ENCODE measurements at regions not wholly inside any gene's neighbourhood (a gene's known extent, or its start where the extent isn't known, plus 50 kb on each side); places are given as distances from the start of the nearest gene placed in this dataset.
"Not testable (repeated sequence)": the region's sequence is repeated elsewhere in the genome, so short reads cannot be mapped to it uniquely, and the experiment has no call there.

DNA sequence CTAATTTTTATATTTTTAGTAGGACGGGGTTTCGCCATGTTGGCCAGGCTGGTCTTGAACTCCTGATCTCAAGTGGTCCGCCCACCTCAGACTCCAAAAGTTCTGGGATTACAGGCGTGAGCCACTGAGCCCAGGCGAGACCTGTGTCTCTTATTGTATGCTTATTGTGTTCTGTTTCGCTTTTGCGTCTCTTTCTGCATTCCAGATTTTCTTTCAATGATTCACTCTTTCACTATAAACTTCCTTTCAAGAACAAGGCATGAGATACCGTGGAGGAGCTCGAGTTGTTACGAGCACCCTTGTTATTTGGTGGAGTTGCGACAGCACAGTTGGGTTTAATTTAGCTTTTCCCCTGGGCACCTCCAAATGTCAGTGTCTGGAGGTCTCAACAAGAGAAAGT, 366.7 kb upstream of the FAT1 start:
- DNase-seq (ENCODE audit: low read depth in 1 of 2, low spot score in 1 of 2), result no peak
- in situ Hi-C loops (cut with HindIII; ENCODE audit: low pct_unique_long_range_greater_than_20kb, low sequenced_read_pairs), result no loop called here
- no peak for TF ChIP-seq JUND (IDR thresholded peaks at IDR 0.05; ENCODE audit: low read depth)

DNA sequence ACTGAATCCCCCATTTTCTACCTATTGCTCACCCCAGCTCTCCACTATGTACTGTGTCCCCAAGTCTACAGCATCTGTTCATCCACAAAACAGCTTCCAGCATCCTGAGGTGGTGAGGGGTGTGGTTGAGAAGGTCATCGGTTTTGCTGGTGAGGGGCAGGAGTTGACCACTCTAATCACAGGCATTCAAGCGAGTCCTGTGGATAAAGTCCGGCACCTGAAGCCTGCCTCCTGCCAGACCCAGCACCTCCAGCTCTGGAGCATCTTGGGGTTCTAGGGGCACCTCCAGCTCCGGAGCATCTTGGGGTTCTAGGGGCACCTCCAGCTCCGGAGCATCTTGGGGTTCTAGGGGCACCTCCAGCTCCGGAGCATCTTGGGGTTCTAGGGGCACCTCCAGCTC, 367.2 kb upstream of the FAT1 start:
- DNase-seq (ENCODE audit: low read depth in 1 of 2, low spot score in 1 of 2); in situ Hi-C loops (cut with HindIII; ENCODE audit: low pct_unique_long_range_greater_than_20kb, low sequenced_read_pairs): not testable (repeated sequence)

DNA sequence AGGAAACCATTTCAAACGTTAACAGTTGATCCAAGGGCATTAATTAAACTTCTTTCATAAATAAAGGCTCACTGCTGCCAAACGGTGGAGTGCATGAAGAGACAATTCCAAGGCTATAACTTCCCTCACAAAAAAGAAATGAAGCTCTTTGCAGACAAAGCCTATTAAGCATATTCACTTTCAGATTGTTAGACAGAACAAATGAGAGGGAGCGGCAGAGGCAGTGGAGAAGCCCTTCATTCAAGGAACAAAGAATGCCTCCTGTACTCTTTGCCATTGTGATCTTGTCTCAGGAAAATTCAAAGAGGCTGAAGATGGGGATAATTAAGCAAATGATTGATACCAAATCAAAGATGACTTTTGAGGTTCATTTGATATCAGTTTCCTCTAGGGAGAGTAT, 370.5 kb upstream of the FAT1 start:
- in situ Hi-C loops (cut with HindIII; ENCODE audit: low pct_unique_long_range_greater_than_20kb, low sequenced_read_pairs), result no loop called here
- no peak for DNase-seq (ENCODE audit: low read depth in 1 of 2, low spot score in 1 of 2)
- no peak for TF ChIP-seq JUND (IDR thresholded peaks at IDR 0.05; ENCODE audit: low read depth)

DNA sequence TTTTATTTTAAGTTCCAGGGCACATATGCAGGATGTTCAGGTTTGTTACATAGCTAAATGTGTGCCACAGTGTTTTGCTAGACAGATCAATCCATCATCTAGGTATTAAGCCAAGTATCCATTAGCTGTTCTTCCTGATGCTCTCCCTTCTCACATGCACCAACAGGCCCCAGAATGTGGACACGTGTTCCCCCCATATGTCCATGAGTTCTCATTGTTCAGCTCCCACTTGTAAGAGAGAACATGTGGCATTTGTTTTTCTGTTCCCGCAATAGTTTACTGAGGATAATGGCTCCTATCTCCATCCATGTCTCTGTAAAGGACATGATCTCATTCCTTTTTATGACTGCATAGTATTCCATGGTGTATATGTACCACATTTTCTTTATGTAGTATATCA, 374.8 kb upstream of the FAT1 start:
- in situ Hi-C loops (cut with HindIII; ENCODE audit: low pct_unique_long_range_greater_than_20kb, low sequenced_read_pairs), result no loop called here
- no peak for DNase-seq (ENCODE audit: low read depth in 1 of 2, low spot score in 1 of 2)
- TF ChIP-seq JUND (IDR thresholded peaks at IDR 0.05; ENCODE audit: low read depth), result no peak

DNA sequence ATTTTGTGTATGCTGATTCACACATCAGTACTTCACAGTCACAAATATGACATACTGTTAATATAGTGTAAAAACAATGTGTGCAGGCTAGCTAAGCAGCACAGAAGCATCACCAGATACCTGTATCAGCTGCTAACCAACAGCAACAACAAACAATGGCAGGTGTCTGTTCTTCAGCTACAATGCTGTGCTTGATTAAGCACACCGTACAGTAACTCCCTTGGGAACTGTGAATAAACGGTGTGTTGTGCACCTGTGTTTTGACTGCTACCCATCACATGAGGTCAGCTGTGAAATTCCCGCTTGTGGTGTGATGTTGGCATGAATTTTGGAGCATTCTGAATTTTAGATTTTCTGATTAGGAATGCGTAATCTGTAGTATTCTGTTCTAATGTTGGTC, 379.7 kb upstream of the FAT1 start:
- in situ Hi-C loops (cut with HindIII; ENCODE audit: low pct_unique_long_range_greater_than_20kb, low sequenced_read_pairs), result no loop called here
- TF ChIP-seq JUND (IDR thresholded peaks at IDR 0.05; ENCODE audit: low read depth), result no peak
- DNase-seq (ENCODE audit: low read depth in 1 of 2, low spot score in 1 of 2), result no peak

DNA sequence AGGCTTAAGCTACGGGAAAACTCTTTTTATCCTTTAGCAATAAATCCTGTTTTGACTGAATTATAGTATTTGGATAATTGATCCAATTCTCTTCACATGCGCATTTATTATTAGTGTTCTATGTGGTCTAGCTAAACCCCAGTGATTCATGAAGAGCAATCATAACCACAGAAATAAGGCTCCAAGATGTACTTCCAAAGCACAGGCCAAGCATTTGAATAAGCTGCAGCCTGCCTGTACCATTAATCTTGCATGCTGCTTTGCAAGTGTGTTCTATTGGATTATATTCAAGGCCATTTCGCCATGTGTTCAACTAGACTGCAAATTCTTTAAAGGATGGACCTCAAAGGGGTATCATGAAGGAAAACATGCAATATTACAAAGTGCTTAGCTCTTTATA, 385.2 kb upstream of the FAT1 start:
- DNase-seq (ENCODE audit: low read depth in 1 of 2, low spot score in 1 of 2), result no peak
- TF ChIP-seq JUND (IDR thresholded peaks at IDR 0.05; ENCODE audit: low read depth), result no peak
- in situ Hi-C loops (cut with HindIII; ENCODE audit: low pct_unique_long_range_greater_than_20kb, low sequenced_read_pairs), result no loop called here

DNA sequence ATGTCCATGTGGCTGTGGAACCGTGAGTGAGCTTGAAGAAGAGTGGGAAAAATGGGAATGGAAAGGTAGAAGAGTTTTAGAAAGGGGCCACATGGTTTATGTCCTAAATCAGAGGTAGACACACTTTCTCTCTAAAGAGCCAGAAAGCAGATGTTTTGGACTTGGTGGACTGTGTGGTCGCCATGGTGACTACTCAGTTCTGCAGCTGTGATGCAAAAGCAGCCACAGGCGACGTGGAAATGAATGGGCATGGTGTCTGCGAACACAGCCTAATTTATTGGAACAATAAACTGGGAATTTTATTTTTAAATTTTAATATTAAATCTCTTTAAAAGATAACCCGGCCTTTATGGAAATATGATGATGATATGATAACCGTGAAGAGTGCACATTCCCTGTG, 386.0 kb upstream of the FAT1 start:
- no peak for DNase-seq (ENCODE audit: low read depth in 1 of 2, low spot score in 1 of 2)
- no peak for TF ChIP-seq JUND (IDR thresholded peaks at IDR 0.05; ENCODE audit: low read depth)
- in situ Hi-C loops (cut with HindIII; ENCODE audit: low pct_unique_long_range_greater_than_20kb, low sequenced_read_pairs), result no loop called here

DNA sequence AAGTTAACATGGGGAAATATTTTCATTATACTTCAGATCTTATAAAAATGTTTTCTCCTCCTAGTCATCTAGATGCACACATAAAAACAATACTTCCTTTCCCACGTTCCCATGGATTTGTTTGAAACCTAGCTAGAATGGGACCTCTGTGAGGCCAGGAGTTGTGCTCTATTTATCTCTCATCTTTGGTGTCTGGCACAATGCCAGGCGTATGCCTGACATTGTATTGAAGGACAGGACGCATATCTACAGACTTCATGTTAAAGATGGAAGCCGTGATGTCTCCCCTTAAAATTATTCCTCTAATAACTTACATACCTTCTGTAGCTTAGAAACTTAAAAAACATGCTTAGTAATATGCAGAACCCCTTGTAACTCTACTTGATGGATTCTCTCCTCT, 394.5 kb upstream of the FAT1 start:
- TF ChIP-seq JUND (IDR thresholded peaks at IDR 0.05; ENCODE audit: low read depth), result no peak
- no peak for DNase-seq (ENCODE audit: low read depth in 1 of 2, low spot score in 1 of 2)
- in situ Hi-C loops (cut with HindIII; ENCODE audit: low pct_unique_long_range_greater_than_20kb, low sequenced_read_pairs), result no loop called here

DNA sequence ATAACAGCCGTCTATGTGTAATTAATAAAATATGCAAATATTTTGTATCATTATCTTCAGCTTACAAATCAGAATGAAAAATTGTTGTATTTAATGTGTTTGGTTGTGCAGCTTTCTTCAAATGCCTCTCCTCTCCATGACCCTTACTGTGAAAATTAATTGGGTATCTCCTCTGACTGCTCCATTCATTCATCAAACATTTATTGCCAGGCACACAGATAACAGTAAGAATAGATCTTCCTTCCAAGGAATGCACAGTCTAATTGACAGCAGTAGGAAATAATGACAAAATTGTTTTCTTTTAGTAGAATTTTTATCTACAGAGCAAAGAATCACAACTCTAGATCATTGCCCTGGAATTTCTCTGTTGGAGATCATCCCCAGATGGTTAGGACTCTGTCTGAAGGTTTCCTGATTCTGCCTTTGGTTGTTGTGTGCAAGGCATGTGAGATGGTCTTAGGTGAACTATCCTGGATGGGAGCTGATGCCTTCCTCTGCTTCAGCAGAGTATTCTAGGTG, 395.0 kb upstream of the FAT1 start:
- TF ChIP-seq JUND (IDR thresholded peaks at IDR 0.05; ENCODE audit: low read depth), result no peak
- in situ Hi-C loops (cut with HindIII; ENCODE audit: low pct_unique_long_range_greater_than_20kb, low sequenced_read_pairs), result no loop called here
- DNase-seq (ENCODE audit: low read depth in 1 of 2, low spot score in 1 of 2), result no peak

DNA sequence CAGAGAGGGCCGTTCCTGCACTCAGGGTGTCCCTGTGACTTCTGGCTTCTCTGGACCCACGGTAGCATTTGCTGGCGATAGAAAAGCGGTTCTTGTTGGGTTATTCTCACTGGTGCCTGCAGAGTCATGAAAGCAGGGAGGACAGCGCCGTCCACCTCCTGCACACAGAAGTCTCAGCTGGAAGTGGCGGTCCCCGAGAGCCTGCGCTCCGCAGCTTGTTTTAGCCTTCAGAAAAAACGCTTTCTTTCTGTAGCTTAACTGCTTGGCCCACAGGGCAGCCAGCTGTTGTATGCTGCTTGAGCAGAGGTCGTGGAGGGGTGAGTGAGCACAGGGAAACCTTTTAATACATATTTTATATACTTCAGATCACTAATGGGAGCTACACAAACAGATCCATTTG, 400.7 kb upstream of the FAT1 start:
- no peak for TF ChIP-seq JUND (IDR thresholded peaks at IDR 0.05; ENCODE audit: low read depth)
- no peak for DNase-seq (ENCODE audit: low read depth in 1 of 2, low spot score in 1 of 2)
- in situ Hi-C loops (cut with HindIII; ENCODE audit: low pct_unique_long_range_greater_than_20kb, low sequenced_read_pairs), result no loop called here

DNA sequence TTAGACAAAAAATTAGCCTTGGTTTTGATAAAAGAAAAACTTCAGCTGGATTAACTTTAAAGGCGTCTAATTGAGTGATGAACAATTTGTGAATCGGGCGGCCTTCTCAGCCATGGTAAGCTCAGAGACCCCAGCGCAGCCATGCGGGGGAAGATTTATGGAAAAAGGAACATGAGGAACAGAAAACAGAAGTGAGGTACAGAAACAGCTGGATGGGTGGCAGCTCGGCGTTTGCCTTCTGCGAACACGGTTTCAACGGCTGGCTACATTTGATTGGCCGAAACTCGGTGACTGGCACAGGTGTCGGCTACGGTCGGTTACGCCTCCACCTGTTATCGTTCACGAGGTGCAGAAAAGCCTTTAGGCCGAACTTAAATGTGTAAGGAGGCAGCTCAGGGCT, 401.4 kb upstream of the FAT1 start:
- in situ Hi-C loops (cut with HindIII; ENCODE audit: low pct_unique_long_range_greater_than_20kb, low sequenced_read_pairs), result no loop called here
- DNase-seq (ENCODE audit: low read depth in 1 of 2, low spot score in 1 of 2), result no peak
- no peak for TF ChIP-seq JUND (IDR thresholded peaks at IDR 0.05; ENCODE audit: low read depth)

DNA sequence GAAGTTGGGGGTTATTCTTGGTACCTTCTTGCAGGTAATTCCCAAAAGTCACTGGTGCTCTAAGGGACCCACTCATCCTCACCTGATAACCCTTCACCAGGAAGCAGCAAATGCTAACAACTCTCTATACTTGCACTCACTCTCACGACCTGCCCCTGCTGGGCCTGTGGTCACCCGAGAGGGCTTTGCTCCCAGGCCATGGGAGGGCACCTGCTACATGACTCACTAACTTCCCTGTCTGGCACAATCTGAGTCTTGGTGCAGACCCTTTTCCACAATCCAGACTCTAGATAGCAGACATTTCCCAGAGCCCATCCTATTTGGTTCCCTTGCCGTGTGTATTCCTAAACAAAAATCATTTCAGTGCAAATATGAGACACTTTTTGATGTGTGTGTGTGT, 403.8 kb upstream of the FAT1 start:
- in situ Hi-C loops (cut with HindIII; ENCODE audit: low pct_unique_long_range_greater_than_20kb, low sequenced_read_pairs), result no loop called here
- DNase-seq (ENCODE audit: low read depth in 1 of 2, low spot score in 1 of 2), result no peak
- TF ChIP-seq JUND (IDR thresholded peaks at IDR 0.05; ENCODE audit: low read depth), result no peak

DNA sequence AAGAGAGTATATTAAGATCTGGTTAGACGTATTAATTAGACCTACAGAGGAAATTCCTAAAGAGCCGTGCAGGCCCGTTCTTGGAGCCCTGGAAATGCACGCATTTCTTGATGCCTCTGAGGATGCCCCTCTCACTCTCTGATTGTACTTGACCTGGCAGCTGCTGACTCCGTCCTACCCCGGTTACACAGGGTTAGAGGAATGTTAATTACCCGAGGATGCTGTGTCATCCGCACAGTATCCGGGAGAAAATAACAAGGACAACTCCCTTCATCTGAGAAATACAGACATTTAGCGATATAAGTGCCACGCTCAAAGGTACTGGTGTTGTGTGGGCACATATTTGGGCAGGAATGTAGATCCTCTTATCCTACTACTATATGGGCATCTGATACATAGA, 404.6 kb upstream of the FAT1 start:
- TF ChIP-seq JUND (IDR thresholded peaks at IDR 0.05; ENCODE audit: low read depth), result no peak
- no peak for DNase-seq (ENCODE audit: low read depth in 1 of 2, low spot score in 1 of 2)
- in situ Hi-C loops (cut with HindIII; ENCODE audit: low pct_unique_long_range_greater_than_20kb, low sequenced_read_pairs), result no loop called here

DNA sequence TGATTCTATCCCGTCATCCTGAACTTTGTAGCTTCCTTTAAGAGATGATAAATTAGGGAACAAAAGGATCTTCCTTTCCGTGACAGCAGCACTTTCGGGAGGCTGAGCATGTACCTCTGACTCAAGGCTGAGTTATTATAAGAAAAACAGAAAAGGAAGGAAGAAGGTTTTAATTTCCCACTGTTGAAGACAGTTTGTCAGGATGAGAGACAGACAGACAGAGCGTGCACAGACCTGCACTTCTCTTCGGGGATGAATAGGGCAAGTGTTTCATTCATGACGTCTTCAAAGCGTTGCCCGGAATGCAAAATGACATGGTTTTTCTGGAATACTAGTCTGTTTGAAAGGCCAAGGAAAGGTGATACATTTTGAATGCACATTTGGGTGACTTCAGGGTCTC, 405.3 kb upstream of the FAT1 start:
- DNase-seq (ENCODE audit: low read depth in 1 of 2, low spot score in 1 of 2), result no peak
- in situ Hi-C loops (cut with HindIII; ENCODE audit: low pct_unique_long_range_greater_than_20kb, low sequenced_read_pairs), result no loop called here
- TF ChIP-seq JUND (IDR thresholded peaks at IDR 0.05; ENCODE audit: low read depth), result no peak

DNA sequence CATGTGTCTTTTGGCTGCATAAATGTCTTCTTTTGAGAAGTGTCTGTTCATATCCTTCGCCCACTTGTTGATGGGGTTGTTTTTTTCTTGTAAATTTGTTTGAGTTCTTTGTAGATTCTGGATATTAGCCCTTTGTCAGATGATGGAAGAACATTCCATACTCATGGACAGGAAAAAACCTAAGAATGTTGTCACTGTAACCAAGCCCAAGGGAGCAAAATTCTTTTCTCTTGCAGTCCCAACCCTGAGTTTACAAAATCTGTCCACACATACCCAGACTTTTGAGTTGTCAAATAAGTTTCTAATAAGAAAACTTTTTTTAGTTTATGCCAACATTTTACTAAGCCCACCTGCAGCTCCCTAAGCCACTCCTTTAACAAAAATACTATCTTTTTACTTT, 408.2 kb upstream of the FAT1 start:
- DNase-seq (ENCODE audit: low read depth in 1 of 2, low spot score in 1 of 2); in situ Hi-C loops (cut with HindIII; ENCODE audit: low pct_unique_long_range_greater_than_20kb, low sequenced_read_pairs): not testable (repeated sequence)
